Activated CD4-positive, alpha-beta T cell treated with anti-CD3 and anti-CD28 coated beads, Interleukin-2, Interleukin-6, amounts not matched to agents 100 ng/mL and 50 ng/mL, durations not matched to agents 16 hours and 8 hours (primary cell): ENCODE measurements at regions not wholly inside any gene's neighbourhood (a gene's known extent, or its start where the extent isn't known, plus 50 kb on each side); places are given as distances from the start of the nearest gene placed in this dataset.

Experiments
- DNase-seq: peaks from one replicate; pipeline ENCODE4 v3.0.0-alpha.2; 2020

- no peak for DNase-seq
Measured at GRCh38 chr14:101110729-101111619, 207.5 kb upstream of the RTL1 start.

DNA sequence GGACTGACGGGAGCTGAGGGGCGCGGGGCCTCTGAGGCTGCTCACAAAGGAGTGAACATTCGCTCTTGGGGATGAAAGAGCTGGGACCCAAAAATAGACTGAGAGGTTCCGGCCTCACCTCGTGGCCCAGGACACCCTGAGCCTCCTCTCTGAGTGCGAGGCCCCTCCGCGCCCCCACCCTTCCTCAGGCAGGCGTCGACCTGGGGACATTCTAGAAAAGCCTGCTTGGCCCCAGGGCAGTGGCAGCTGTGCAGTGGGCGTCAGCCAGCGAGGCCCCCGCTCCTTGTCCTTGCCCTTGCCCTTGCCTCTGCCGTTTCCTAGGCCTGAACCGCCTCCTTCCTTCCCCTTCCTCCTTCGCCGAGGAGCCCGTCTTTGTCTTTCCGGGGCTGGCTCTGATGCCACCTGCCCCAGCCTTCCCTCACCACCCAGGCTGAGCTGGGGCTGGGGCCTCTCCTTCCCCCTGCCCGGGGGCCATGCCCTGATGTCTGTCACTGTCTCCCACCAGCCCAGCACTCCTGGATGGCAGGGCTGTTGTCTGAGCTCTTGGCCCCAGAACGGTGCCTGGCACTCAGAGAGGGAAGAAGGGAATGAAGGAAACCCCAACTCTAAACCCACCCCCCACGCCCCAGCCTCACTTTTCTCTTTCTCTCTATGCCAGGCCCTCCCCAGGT is 208.2 kb upstream of the RTL1 start:
- DNase-seq = no peak

DNA sequence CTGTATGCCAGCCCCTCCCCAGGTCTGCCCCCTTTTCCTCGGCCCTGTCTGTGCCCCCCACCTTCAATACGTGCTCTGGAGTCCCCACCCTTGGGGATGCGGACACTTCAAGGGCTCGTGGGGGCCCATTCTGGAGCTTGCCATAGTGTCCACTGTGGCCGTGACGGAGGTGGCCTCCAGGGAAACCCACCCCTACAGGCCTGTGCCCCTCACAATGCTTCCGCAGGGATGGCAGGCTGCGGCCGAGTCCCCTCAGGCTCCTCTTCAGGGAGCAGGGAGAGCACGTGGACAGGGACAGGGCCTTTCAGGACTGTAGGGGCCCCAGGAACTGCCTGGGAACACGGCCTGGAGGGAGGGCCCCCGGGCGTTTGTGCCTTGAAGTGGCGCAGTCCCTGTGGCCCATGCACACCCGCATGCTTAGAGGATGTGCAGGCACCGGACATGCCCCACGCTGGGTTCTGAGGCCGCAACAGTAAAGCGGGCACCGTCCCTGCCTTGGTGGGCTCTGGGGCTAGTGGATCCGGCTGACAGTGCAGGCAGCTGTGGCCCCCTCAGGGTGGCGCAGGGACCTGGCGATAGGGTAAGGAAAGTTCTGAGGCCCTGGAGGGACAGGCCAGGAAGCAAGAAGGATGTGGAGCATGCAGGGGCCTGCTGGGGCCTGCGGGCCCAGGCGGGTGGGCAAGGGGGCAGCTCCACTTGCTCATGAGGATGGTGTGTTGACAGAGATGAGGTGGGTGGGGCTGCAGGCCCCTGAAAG is 209.0 kb upstream of the RTL1 start:
- DNase-seq = no peak

DNA sequence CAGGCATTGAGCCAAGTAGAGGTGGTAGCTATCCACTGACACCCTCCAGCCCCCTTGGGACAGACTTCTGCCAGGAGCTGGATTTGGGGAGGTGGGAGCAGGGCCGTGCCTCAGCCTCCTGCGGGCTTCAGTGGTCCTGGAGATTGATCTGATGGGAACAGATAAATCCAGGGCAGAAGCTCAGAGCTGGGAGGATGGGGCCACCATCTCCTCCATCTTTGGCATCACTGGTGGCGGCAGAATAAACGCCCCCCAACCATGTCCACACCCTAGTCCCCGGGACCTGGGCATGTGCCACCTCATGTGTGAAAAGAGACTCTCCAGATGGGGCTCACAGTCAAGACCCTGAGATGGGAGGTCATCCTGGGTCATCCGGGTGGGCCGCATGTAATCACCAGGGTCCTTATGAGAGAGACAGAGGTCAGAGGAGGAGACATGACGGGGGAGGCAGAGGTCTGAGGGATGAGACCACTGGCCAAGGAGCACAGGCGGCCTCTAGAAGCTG is 209.6 kb upstream of the RTL1 start:
- no peak for DNase-seq

GRCh38 chr14:101113835-101114725 is 210.6 kb upstream of the RTL1 start:
- no peak for DNase-seq

GRCh38 chr14:101114726-101115515 is 211.4 kb upstream of the RTL1 start:
- no peak for DNase-seq

GRCh38 chr14:101115652-101116051 is 212.1 kb upstream of the RTL1 start:
- no peak for DNase-seq

GRCh38 chr14:101116065-101116464 is 212.5 kb upstream of the RTL1 start:
- no peak for DNase-seq

DNA sequence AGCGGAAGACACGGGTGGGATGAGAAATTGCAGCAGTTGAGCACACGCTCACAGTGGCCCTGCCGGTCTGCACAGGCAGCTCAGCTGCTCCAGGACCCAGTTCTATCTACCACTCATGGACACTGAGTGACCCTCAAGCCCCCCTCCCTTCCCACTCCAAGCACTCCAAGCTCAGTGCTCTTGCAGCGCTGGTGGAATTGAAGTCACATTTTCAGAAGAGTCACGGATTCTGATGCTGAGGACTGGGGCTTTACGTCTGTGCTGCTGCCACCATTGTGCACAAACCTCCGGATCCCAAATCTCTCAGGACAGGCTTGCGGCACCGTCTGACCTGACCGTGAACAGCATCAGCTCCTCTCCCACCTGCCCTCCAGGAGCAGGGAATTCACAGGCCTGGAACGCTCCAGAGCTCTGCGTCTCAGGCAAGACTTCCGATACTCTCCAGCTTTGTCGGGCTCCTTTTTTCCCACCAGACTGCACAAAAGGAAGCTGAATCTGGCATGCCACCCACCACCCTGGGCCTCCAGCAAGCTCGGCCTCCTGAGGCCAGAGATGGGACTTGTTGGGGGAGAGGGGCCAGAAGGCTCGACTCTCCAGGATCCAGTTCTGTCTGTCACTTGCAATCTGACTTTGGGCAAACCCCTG is 213.1 kb upstream of the RTL1 start:
- DNase-seq = no peak

DNA sequence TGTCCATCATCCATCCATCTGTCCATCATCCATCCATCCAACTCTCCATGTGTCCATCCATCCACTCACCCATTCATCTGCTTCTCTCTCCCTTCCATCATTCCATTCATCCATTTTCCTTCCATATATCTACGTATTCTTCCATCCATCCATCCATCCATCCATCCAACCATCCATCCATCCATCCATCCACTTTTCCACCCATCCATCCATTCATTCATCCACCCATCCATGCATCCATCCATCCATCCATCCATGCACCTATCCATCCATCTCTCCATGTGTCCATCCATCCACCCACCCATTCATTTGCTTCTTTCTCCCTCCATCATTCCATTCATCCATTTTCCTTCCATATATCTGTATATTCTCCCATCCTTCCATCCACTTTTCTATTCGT is 214.0 kb upstream of the RTL1 start:
- DNase-seq = no peak

DNA sequence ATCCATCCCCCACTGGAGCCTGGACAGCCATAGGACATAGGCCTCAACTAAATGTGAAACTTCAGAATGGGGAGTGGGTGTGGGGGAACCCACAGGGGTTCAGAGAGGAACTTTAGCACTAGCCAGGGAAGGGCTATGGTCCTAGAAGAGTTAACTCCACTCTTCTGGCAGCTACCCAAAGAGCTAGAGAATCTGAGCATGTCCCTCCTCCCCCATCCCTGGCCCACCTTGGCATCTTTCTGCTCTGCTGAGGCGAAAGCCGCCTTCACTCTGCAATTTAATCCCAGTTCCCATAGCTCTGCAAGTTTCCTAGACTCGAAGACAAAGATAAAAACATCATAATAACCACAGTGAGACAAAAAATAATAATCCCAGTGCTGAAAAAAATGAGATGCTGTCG is 214.7 kb upstream of the RTL1 start:
- DNase-seq = no peak

- no peak for DNase-seq
Measured at GRCh38 chr14:101118746-101119591, 215.4 kb upstream of the RTL1 start.

DNA sequence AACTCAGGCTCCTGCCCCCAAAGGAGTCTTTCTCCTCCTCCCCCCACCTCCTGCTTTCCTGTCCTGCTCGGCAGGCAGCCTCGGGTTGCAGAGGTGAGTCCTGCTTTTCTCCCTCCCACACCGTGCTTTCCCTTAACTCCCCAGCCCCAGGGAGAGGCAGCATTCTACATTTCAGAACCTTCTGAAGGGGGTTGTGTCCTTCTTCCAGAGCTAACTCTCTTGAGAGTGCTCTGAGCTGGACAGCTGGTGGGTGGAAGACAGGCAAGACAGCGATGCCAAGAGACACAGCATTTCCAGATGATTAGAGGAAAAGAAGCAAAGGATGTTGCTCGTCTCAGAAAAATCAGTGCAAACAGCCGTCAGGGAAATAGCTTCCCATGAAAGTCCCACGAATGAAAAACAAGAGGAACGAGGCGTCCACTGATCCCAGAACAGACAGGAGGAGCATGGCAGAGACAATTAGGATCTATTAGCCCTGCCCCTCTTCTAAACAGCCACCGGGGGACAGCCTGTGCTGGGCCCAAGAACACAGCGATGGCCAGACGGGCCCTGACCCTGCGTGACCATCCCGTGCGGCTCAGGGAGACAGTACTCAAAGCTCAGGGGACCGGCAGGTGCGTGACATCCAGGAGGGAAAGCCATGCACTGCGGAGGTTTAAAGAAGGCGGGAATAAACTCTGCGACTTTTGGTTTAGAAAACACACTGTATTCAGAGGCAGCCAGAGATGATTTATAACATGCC is 216.5 kb upstream of the RTL1 start:
- no peak for DNase-seq

DNA sequence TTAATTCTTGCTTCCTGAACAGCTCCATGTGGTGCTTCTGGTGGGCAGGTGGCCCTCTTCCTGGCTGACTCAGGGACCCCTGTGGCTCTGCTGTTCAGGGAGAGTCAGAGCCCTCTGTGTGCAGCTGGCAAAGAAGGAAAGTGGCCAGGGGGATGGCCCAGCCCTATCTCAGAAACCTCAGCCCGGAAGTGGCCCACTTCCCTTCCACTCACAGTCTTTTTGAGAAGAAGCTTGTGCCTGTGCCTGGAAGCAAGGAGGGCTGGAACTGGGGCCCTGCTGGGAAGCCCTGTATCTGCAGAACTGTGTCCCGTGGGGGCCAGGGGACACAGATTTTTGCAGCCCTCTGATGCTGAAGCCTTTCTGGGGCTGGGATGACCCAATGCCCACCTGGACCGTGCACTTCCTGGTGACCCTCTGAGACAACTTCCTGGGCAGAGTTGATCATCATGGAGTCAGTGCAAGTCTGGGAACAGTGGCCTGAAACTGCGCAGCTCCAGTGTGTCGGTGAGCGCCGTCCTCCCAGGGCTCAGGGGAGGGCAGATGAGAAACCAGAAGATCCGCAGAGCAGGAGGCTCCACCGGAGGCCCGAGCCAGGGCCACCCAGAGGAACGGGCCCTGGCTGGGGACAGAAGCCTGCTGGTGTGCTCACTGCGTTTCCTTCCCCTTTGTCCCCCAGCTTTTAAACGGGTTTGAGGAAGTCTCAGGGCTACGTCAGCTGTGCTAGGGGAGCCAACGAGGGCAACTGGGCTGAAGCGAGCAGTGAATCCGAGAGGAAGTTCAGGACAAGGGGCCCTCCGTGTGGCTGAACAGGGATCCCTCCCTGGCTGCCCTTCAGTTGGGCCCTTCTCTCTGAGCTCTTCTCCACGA is 217.4 kb upstream of the RTL1 start:
- no peak for DNase-seq

- no peak for DNase-seq
Measured at GRCh38 chr14:101121508-101122139, 218.1 kb upstream of the RTL1 start.

DNA sequence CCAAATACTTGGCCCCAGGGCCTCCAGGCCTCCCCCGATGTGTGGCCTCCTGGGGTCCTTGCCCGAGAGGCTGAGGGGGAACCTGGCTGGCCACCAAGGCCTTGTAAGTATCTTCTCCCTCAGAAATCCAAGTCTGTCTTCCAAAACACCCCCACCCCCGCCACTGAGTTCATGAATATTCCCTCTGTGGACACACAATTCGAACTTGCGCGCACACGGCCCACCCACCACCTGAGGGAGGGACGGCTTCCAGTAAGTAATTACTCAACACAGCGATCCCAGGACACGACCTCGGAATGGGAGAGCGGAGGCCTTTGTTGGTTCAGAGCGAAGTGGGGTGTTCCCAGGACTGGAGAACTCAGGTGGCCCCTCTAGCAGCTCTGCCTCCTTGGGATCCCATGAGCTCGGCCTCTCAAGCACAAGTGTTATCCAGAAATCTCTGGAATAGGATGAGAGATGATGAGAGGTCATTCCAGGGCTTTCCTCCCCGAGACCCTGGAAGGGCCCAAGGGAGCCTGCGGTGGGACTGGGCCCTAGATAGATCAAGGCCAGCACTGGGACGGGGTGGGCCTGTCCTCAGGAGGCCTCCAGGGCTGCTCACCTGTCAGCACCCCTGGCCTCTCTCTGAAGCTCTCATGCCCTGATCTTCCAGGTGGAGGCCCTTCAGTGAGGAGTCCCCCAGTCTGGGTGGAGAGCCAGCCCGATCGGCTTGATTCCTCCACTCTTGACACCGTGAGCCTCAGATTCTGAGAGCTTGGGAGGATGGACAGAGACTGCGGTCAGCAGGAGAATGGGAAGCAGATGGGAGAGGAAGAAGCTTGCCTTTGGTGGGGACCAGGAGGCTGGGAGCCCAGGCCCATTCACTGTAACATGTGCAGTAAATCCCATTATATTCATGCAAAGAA is 219.0 kb upstream of the RTL1 start:
- DNase-seq = no peak
